GM12874 (cell line): ENCODE measurements at regions not wholly inside any gene's neighbourhood (a gene's known extent, or its start where the extent isn't known, plus 50 kb on each side); places are given as distances from the start of the nearest gene placed in this dataset.

Experiments used
- CTCF ChIP-seq: IDR thresholded peaks from 2 replicates; pipeline ENCODE4 v1.5.1; 2011; ENCODE audit warnings: low read depth, mild to moderate bottlenecking, control low read depth, low read length, moderate library complexity; ENCODE audit not compliant: insufficient read depth

GRCh38 chr12:31794745-31795144, 65.9 kb upstream of the AMN1 start:
- no peak for TF ChIP-seq CTCF

GRCh38 chr12:31790759-31791158, 61.9 kb upstream of the AMN1 start:
- TF ChIP-seq CTCF, result no peak

GRCh38 chr12:31785318-31785717, 56.5 kb upstream of the AMN1 start:
- TF ChIP-seq CTCF, result no peak

GRCh38 chr12:31783996-31784645, 55.3 kb upstream of the AMN1 start:
- no peak for TF ChIP-seq CTCF

GRCh38 chr12:31783556-31783955, 54.7 kb upstream of the AMN1 start:
- no peak for TF ChIP-seq CTCF

- no peak for TF ChIP-seq CTCF
Observed at GRCh38 chr12:31781894-31782540, 53.2 kb upstream of the AMN1 start.

GRCh38 chr12:31780096-31780495, 51.3 kb upstream of the AMN1 start:
- TF ChIP-seq CTCF, result no peak

GRCh38 chr12:31778687-31779086, 49.9 kb upstream of the AMN1 start:
- no peak for TF ChIP-seq CTCF
